H1 (cell line): ENCODE measurements at regions not wholly inside any gene's neighbourhood (a gene's known extent, or its start where the extent isn't known, plus 50 kb on each side); places are given as distances from the start of the nearest gene placed in this dataset.

ENCODE experiments used
- BACH1 ChIP-seq: IDR thresholded peaks from 2 replicates; pipeline ENCODE4 v1.6.1; 2012; ENCODE audit warnings: low read length, improper control_type of control experiment
- BCL11A ChIP-seq, 2 experiments: IDR thresholded peaks; one replicate each; pipeline ENCODE4 v1.6.1; 2011; ENCODE audit warnings: low read depth in 2 of 2, low read length in 2 of 2, mild to moderate bottlenecking in 2 of 2
- CBX8 ChIP-seq: fragments of 300-800, 300-1000 bp; sonication (generic); IDR thresholded peaks from 2 replicates; pipeline ENCODE4 v1.7.1; 2016; ENCODE audit warnings: low read depth, low read length, borderline replicate concordance
- SIX5 ChIP-seq: IDR thresholded peaks from 2 replicates; pipeline ENCODE4 v1.6.1; 2011; ENCODE audit warnings: mild to moderate bottlenecking, low read depth, low read length

DNA sequence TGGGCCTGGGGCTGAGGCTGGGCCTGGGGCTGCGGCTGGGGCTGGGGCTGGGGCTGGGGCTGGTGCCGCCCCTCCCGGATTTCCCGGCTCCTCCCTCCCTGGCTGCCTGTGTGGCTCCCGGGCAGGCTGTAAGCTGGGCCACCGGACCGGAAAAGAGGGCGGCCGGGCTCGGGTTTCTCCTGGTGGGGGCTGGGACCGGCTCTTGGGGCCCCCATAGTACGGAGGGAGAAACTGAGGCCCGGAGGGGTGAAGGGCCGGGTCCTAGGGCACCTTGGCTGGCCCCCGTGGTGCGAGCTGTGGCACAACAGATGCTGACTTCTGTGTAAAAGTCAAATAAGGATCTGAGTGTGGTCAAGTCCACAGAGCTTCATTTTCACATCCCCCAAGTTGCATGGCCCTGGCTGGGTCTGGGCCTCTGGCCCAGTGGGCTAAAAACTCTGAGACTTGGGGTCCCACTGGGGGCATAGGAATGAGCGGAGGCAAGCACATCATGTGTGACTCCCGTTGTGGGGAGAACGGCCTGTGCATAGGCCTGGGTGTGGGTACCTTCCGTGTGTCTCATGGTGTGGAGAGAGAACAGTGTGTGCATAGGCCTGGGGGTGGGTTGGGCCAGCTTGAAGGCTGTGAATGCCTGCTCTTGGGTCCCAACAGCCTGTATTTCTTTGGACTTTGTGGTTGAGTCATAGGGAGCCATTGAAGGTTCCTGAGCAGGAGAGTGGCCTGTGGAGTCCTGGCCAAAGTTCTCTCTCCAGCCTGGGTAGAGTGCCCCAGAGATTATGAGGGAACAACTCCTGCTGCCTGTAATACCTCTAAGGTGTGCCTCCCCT, 123.9 kb upstream of the CIBAR2 start (continued):
- TF ChIP-seq CBX8, result no peak
- no peak for TF ChIP-seq SIX5
- TF ChIP-seq BACH1, result no peak
- TF ChIP-seq BCL11A (IDR thresholded peaks at IDR 0.05; ENCODE audit: low read depth in 2 of 2, low read length in 2 of 2), result no peak
